Hindlimb muscle (tissue), 1 donor: ENCODE measurements at regions not wholly inside any gene's neighbourhood (a gene's known extent, or its start where the extent isn't known, plus 50 kb on each side); places are given as distances from the start of the nearest gene placed in this dataset.
"Not testable (repeated sequence)": the region's sequence is repeated elsewhere in the genome, so short reads cannot be mapped to it uniquely, and the experiment has no call there.

ENCODE experiments used
- DNase-seq: peaks from one replicate; pipeline ENCODE4 v3.0.0-alpha.2; 2013

- peak; percentile 34 for DNase-seq
Measured at GRCh38 chr4:149987330-149988086, 90.7 kb upstream of the DCLK2 start.

DNA sequence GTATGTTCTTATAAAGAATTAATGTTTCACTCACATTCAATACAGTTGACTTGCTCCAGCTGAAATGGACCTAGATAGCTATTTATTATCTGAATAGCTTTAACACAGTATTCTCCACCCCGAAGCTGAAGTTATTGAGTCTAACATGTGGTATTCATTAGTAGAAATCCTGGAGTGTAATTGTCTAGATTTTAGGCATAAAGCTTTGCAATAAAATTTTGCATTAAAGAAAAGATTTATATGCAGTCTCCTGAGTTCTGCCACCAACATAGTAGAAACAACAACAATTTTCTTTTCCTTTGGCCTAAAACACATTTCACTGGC is 90.2 kb upstream of the DCLK2 start:
- no peak for DNase-seq

- DNase-seq: no peak
Measured at GRCh38 chr4:149993030-149993429, 85.2 kb upstream of the DCLK2 start.

DNA sequence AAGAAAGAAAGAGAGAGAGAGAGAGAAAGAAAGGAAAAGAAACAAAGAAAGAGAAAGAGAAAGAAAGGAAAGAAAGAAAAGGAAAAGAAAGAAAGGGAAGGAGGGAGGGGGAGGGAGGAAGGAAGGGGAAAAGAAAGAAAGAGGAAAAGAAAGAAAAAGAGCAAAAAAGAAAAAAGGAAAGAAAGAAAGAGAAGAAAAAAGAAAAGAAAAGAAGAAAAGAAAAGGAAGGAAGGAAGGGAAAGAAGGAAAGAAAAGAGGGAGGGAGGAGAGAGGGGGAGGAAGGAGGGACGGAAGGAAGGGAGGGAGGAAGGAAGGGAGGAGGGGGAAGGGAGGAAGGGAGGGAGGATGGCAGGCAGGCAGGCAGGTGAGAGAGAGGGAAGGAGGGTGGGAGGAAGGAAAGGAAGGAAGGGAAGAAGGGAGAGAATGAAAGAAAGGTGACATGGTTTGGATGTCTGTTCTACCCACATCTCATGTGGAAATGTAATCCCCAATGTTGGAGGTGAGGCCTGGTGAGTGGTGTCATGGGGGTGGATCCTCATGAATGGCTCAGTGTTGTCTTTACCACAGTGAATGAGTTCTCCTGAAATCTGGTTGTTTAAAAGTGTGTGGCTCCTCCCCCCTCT is 83.0 kb upstream of the DCLK2 start:
- DNase-seq: no peak

- DNase-seq: no peak
Measured at GRCh38 chr4:149997881-149998421, 80.3 kb upstream of the DCLK2 start.

DNA sequence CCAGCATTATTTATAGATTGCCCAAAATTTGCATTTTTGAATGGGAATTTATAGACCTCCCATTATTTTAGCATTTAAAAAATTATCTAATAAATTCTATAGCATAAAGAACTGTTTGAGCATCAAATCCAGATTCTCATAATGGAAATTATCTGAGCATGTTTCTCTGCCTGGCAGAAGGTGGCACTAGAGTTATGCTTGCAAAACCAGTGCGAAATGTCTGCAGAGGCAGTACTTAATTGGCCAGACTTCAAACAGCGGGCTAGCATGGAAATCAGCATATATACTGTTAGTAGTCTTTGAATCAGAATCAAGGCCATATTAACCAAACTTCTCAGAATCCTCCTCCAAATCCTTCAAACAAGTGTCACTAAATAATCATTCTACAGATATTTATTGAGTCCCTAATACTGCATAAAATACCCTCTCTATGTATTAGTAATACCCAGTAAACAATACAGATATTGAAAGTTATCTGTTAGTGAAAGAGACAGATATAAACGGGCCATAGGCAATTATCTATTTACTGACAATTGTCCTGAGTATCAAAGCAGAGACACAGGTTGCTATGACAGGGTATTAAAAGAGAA is 78.7 kb upstream of the DCLK2 start:
- DNase-seq: peak; percentile 45

DNA sequence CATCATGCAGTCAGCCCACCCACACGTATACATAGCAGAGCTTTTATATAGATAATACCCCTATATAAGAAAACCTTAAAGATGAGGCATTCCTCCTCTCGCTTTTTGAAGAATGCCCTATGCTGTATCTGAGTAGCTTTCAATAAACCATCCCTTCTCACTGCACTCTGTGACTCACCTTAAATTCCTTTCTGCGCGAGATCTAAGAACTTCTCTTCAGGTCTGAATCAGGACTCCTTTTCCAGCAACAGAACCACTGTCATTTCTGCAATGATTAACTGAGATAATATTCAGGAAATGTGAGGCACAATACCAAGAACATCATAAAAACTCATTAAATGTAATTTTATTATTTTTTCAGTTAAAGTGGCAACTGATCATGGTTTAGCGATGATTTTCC is 76.4 kb upstream of the DCLK2 start:
- DNase-seq: no peak

GRCh38 chr4:150002561-150002960 is 75.7 kb upstream of the DCLK2 start:
- no peak for DNase-seq

- peak; percentile 29 for DNase-seq
Measured at GRCh38 chr4:150004481-150004880, 73.8 kb upstream of the DCLK2 start.

DNA sequence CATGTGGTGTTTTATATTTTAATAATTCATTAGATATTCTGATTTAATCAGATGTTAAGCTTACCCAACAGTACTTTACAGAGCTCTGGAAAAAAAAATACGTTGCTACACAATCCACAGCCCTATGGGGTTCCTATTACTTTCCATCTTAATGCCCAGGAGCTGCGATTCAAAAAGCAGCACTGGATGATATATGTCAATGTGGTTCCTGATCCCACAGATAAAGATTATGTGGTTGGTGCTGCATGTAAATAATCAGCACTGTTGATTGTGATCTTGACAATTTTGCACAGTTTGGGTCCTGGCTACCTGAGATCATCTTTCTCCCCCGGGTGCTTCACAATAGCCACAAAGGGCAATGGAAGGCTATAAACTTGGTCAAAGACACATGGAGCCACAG is 72.7 kb upstream of the DCLK2 start:
- DNase-seq: no peak

DNA sequence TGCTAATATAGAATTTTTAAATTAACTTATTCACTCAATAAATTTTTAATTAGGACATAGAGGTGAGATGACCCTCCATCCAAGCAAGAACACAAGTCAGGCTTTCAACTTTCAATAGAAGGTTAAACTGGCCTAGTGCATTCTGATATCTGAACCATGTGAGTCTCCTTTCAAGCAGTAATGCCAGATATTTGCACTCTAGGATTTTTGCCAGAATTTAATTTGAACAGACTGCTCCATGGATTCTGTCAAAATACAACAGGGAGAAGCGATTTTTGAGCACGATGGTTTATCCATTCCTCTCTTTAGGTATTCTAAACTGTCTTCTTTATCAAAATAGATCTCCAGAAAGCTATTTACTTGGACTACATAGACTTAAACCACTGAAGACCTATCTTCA is 72.0 kb upstream of the DCLK2 start:
- DNase-seq: peak; percentile 47

GRCh38 chr4:150007512-150007911 is 70.7 kb upstream of the DCLK2 start:
- no peak for DNase-seq

DNA sequence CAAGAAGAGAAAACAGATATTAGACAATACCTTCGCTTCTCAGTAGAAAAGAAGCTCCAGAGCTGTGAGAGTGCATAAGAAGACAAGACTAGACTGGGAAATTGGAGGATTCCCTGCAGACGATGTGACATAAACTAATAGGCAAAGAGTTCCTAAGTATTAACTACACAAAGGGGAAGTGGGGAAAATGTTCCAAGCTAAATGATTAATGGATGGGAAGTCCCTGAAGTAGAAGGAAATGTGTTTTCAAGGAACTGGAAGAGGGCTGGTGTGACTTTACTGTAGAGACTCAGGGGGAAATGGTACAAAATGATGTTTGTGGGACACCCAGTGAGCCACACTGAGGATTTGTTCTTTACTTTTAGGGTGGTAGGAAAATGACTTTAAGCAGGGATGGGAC is 69.7 kb upstream of the DCLK2 start:
- DNase-seq: no peak

DNA sequence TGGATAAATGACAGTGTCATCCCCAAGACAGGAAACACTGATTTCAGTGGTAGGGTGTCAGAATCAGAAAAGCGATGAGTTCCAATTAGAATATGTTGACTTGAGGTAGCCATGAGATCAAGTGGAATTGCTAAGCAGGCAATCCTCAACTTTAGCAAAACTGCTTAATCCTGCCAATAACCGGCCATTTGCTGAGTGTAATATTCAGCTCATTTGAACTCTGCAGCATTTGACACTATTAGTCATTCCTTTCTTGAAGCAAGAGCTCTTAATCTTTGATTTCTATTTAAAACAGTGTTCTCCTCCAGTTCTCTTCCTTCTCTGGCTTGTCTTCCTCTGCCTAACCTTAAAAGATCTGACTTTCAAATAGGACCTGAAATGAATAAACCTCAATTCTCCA is 68.7 kb upstream of the DCLK2 start:
- no peak for DNase-seq

- peak; percentile 45 for DNase-seq
Measured at GRCh38 chr4:150010525-150011126, 67.6 kb upstream of the DCLK2 start.

- no peak for DNase-seq
Measured at GRCh38 chr4:150012851-150013360, 65.3 kb upstream of the DCLK2 start.

GRCh38 chr4:150015910-150016309 is 62.3 kb upstream of the DCLK2 start:
- DNase-seq: not testable (repeated sequence)

DNA sequence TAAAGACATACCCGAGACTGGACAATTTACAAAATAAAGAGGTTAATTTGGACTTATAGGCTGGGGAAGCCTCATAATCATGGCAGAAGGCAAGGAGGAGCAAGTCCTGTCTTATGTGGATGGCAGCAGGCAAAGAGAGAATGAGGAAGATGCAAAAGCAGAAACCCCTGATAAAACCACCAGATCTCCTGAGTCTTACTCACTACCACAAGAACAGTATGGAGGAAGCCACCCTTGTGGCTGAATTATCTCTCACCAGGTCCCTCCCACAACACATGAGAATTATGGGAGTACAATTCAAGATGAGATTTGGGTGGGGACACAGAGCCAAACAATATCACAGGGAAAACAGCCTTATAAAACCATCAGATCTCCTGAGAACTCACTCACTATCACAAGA is 61.6 kb upstream of the DCLK2 start:
- DNase-seq: not testable (repeated sequence)

- DNase-seq: no peak
Measured at GRCh38 chr4:150018257-150018656, 60.0 kb upstream of the DCLK2 start.

DNA sequence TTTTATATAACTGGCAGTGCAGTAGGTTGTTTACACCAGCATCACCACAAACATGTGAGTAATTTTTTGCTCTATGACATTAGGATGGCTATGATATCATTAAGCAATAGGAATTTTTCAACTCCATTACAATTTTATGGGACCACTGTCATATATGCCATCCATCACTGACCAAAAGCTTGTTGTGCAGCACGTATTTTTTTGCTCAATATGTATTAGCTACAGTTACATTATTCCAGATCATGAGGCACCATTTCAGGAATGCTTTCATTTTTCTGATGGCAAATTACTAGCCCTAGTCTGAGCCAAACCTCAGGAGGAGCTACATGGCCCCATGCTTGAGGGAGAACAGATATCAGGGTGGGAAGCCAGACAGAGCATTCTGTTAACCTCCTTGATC is 56.8 kb upstream of the DCLK2 start:
- no peak for DNase-seq

DNA sequence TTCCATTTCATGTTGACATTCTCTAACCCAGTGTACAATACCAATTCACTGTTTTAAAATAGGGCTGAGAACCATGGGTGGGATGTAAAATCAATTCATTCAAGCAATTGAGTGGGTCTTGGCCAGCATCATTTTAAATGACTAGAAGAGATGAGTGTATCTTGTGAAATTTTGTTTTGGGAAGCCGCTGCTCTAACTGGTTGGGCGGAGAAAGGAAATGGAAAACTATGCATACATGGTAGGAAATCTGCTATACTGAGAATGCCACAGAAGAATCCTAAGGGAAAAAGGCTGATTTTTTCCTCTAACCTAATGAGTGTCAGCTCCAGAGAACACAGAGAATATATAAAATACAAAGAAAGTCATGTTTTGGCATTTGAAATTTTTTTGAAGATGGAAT is 54.8 kb upstream of the DCLK2 start:
- DNase-seq: peak; percentile 23

DNA sequence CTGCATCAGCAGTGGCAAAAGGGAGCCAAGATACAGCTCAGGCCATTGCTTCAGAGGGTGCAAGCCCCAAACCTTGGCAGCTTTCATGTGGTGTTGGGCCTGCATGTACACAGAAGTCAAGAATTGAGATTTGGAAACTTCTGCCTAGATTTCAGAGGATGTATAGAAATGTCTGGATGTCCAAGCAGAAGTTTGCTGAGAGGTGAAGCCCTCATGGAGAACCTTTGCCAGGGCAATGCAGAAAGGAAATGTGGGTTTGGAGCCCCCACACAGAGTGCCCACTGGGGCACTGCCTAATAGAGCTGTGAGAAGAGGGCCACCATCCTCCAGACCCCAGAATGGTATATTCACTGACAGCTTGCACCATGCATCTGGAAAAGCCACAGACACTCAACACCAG is 51.3 kb upstream of the DCLK2 start:
- DNase-seq: not testable (repeated sequence)
